PC-3 (cell line): ENCODE measurements at regions not wholly inside any gene's neighbourhood (a gene's known extent, or its start where the extent isn't known, plus 50 kb on each side); places are given as distances from the start of the nearest gene placed in this dataset.

Experiments
- ATAC-seq: fragments of 200-7000 bp; cut with Tn5 transposase; 2 replicates; pipeline ENCODE4 v1.9.1; 2020; ENCODE audit warnings: mild to moderate bottlenecking, moderate library complexity
- BruUV-seq: library from RNA; stranded (reverse); fragments of 400-500 nt; replicated peaks from 2 replicates; lab custom pipeline; 2021; lab: Mats Ljungman, UMichigan
- CTCF ChIA-PET: fragments of 300-600 bp; sonication (Branson Sonifier 250); formaldehyde crosslinking; loops from one replicate; lab custom pipeline; 2022; ENCODE audit warnings: antibody characterized with exemption; lab: Charles Lee
- POLR2A ChIA-PET: fragments of 300-600 bp; sonication (Branson Sonifier 250); formaldehyde crosslinking; loops from one replicate; lab custom pipeline; 2022; ENCODE audit warnings: antibody characterized with exemption; ENCODE audit not compliant: unreplicated experiment; lab: Charles Lee
- DNase-seq: peaks from one replicate; pipeline ENCODE4 v3.0.0-alpha.2; 2015
- H2AFZ ChIP-seq: fragments of 300-600 bp; sonication (generic); 2 replicates; pipeline ENCODE4 v1.6.0; 2016; ENCODE audit warnings: antibody characterized with exemption, low read length
- H3F3A ChIP-seq: fragments of 300-600 bp; sonication (generic); one replicate; pipeline ENCODE4 v1.6.0; 2017; ENCODE audit warnings: antibody characterized with exemption, low read length, control low read depth, mild to moderate bottlenecking; ENCODE audit not compliant: unreplicated experiment
- H3K27ac ChIP-seq: fragments of 300-600 bp; sonication (generic); 2 replicates; pipeline ENCODE4 v1.5.1; 2016; ENCODE audit warnings: mild to moderate bottlenecking, low read length
- H3K27me3 ChIP-seq: fragments of 300-600 bp; sonication (generic); 2 replicates; pipeline ENCODE4 v1.6.1; 2016; ENCODE audit warnings: low read length, mixed read lengths
- H3K36me3 ChIP-seq: fragments of 300-600 bp; sonication (generic); 2 replicates; pipeline ENCODE4 v1.6.1; 2016; ENCODE audit warnings: low read depth, mixed run types, low read length, mixed read lengths
- H3K4me1 ChIP-seq: fragments of 300-600 bp; sonication (generic); 2 replicates; pipeline ENCODE4 v1.5.1; 2016; ENCODE audit warnings: low read length; ENCODE audit not compliant: insufficient read depth
- H3K4me2 ChIP-seq: fragments of 300-600 bp; sonication (generic); 2 replicates; pipeline ENCODE4 v1.6.0; 2016; ENCODE audit warnings: low read length
- H3K4me3 ChIP-seq: fragments of 300-600 bp; sonication (generic); 2 replicates; pipeline ENCODE4 v1.5.1; 2016; ENCODE audit warnings: mild to moderate bottlenecking, low read length, mixed read lengths
- H3K79me2 ChIP-seq: fragments of 300-600 bp; sonication (generic); 2 replicates; pipeline ENCODE4 v1.6.1; 2017; ENCODE audit warnings: low read length, mixed read lengths
- H3K9ac ChIP-seq: fragments of 300-600 bp; sonication (generic); 2 replicates; pipeline ENCODE4 v1.6.0; 2016; ENCODE audit warnings: mild to moderate bottlenecking, low read length
- H3K9me2 ChIP-seq: fragments of 300-600 bp; sonication (generic); replicated peaks from 2 replicates; pipeline ENCODE4 v1.6.1; 2016; ENCODE audit warnings: mixed run types, low read length, mixed read lengths
- H3K9me3 ChIP-seq: fragments of 300-600 bp; sonication (generic); 2 replicates; pipeline ENCODE4 v1.6.1; 2016; ENCODE audit warnings: low read length, mixed read lengths
- H4K20me1 ChIP-seq: fragments of 300-600 bp; sonication (generic); 2 replicates; pipeline ENCODE4 v1.6.1; 2016; ENCODE audit warnings: low read length, mixed read lengths
- EZH2 ChIP-seq: fragments of 300-600 bp; sonication (generic); IDR thresholded peaks from one replicate; pipeline ENCODE4 v1.6.1; 2017; ENCODE audit warnings: antibody characterized with exemption, mild to moderate bottlenecking, low read length; ENCODE audit not compliant: unreplicated experiment
- EZH2phosphoT487 ChIP-seq: fragments of 300-600 bp; sonication (generic); IDR thresholded peaks from 2 replicates; pipeline ENCODE4 v1.6.1; 2018; ENCODE audit warnings: mild to moderate bottlenecking, antibody characterized with exemption, low read length, borderline replicate concordance
- intact Hi-C: fragments of 100-400 bp; cut with micrococcal nuclease; formaldehyde crosslinking; loops from 2 replicates; pipeline ENCODE4 v1.9.0; 2023
- TF ChIP-seq, protein P1 (sequence below): fragments of 300-600 bp; sonication (generic); conservative IDR thresholded peaks from 2 replicates; pipeline ENCODE4 v1.5.1; 2017; ENCODE audit warnings: antibody characterized with exemption, low read depth, mild to moderate bottlenecking, low read length

DNA sequence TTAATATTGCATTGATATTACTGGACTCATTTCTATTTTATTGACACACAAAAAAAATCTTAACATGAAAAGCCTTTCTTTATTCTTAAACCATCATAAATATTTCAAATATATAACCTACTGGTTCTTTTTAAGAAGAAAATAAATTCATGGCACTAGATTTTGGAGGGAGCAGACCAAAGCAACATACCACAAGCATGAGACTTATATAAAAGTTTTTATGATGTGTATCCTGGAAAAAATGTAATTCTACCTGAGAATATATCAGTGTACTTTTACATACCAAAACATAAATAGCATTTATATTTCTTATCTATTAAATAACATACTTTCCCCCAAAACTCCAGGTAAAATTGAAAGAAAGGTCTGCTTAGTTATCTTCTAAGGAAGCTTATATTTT lies 508.2 kb upstream of the SEMA3D start:
- TF ChIP-seq, protein P1, sequence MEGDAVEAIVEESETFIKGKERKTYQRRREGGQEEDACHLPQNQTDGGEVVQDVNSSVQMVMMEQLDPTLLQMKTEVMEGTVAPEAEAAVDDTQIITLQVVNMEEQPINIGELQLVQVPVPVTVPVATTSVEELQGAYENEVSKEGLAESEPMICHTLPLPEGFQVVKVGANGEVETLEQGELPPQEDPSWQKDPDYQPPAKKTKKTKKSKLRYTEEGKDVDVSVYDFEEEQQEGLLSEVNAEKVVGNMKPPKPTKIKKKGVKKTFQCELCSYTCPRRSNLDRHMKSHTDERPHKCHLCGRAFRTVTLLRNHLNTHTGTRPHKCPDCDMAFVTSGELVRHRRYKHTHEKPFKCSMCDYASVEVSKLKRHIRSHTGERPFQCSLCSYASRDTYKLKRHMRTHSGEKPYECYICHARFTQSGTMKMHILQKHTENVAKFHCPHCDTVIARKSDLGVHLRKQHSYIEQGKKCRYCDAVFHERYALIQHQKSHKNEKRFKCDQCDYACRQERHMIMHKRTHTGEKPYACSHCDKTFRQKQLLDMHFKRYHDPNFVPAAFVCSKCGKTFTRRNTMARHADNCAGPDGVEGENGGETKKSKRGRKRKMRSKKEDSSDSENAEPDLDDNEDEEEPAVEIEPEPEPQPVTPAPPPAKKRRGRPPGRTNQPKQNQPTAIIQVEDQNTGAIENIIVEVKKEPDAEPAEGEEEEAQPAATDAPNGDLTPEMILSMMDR, result no peak
- no peak for TF ChIP-seq EZH2
- TF ChIP-seq EZH2phosphoT487, result no peak
- intact Hi-C loops, result loop anchor here (1.0 to 2.0 kb wide), 2 partner anchors 25 to 54 kb away; no protein-coding TSS in a partner anchor
- DNase-seq (peak; percentile 64), ATAC-seq (peak; percentile 78)
- peaks cover 37% of the 10 kb centered on the region for H3K4me1 ChIP-seq
- H4K20me1 ChIP-seq, result no peaks in the 10 kb centered on the region
- 0 out of 2 replicates have a peak overlapping the region, but pooled peaks have one; percentile 32 for H3K9ac ChIP-seq
- H3K27me3 ChIP-seq, result no peaks in the 10 kb centered on the region
- peak overlapping the region; percentile 52 for H3K4me3 ChIP-seq
- H3K9me2 ChIP-seq, result no peaks in the 10 kb centered on the region
- CTCF ChIA-PET, result no interaction called here
- peak overlapping the region; percentile 85 for H3K27ac ChIP-seq
- H3K9me3 ChIP-seq, result no peaks in the 10 kb centered on the region
- no peak overlapping the region for H2AFZ ChIP-seq
- POLR2A ChIA-PET, result no interaction called here
- H3K4me2 ChIP-seq, result peak overlapping the region; percentile 84
- no peaks in the 10 kb centered on the region for H3F3A ChIP-seq
- H3K79me2 ChIP-seq, result no peaks in the 10 kb centered on the region
- BruUV-seq, result no TSS peak
- H3K36me3 ChIP-seq, result no peaks in the 10 kb centered on the region

DNA sequence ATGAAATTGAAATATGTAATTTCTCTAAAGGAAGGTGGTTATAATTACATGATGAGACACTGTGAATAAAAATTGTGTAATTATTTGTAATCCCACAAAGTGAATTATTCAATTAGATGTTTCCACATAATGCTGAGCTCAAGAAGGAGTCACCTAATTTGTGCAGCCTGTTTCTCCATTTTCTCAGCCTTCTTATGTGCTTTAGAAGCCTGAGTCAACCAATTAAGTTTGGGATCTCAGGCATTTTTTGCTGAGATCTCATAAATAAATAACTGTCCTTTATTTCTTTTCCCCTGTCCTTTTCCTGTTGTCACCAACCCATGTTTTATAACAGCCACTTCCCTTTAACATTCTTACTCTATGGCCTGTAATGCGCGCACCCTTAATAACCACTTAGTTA lies 506.5 kb upstream of the SEMA3D start:
- ChIA-PET CTCF (no interaction called here), POLR2A (no interaction called here)
- no peaks in the 10 kb centered on the region for H3K79me2 ChIP-seq
- no peak overlapping the region for H3K4me3 ChIP-seq
- BruUV-seq, result no TSS peak
- no peak for ATAC-seq
- TF ChIP-seq EZH2phosphoT487, result no peak
- TF ChIP-seq, protein P1, result no peak
- no peak for TF ChIP-seq EZH2
- no peak overlapping the region for H3K9ac ChIP-seq
- H4K20me1 ChIP-seq, result no peaks in the 10 kb centered on the region
- no peaks in the 10 kb centered on the region for H3K9me3 ChIP-seq
- H3F3A ChIP-seq, result no peaks in the 10 kb centered on the region
- DNase-seq, result no peak
- no peak overlapping the region for H3K27ac ChIP-seq
- no peak overlapping the region for H3K4me2 ChIP-seq
- peaks cover 37% of the 10 kb centered on the region for H3K4me1 ChIP-seq
- no peaks in the 10 kb centered on the region; the same call in 1 of the 2 replicates for H3K9me2 ChIP-seq
- no peaks in the 10 kb centered on the region for H3K27me3 ChIP-seq
- H3K36me3 ChIP-seq, result no peaks in the 10 kb centered on the region
- no peak overlapping the region for H2AFZ ChIP-seq
- intact Hi-C loops, result no loop called here

GRCh38 chr7:85688712-85689111 lies 501.9 kb upstream of the SEMA3D start:
- no peak overlapping the region for H3K4me3 ChIP-seq
- no peak overlapping the region for H3K27ac ChIP-seq
- H3F3A ChIP-seq, result no peaks in the 10 kb centered on the region
- BruUV-seq, result no TSS peak
- DNase-seq, result no peak
- ChIA-PET POLR2A (no interaction called here), CTCF (no interaction called here)
- H3K79me2 ChIP-seq, result no peaks in the 10 kb centered on the region
- ATAC-seq, result no peak
- no peaks in the 10 kb centered on the region for H3K9me3 ChIP-seq
- no peak overlapping the region for H3K9ac ChIP-seq
- H4K20me1 ChIP-seq, result no peaks in the 10 kb centered on the region
- no peaks in the 10 kb centered on the region for H3K27me3 ChIP-seq
- TF ChIP-seq EZH2phosphoT487 (no peak), EZH2 (no peak)
- TF ChIP-seq, protein P1, result no peak
- peaks cover under 1% of the 10 kb centered on the region; the same call in 1 of the 2 replicates for H3K4me1 ChIP-seq
- no peak overlapping the region for H2AFZ ChIP-seq
- no peaks in the 10 kb centered on the region for H3K36me3 ChIP-seq
- no peaks in the 10 kb centered on the region; the same call in 1 of the 2 replicates for H3K9me2 ChIP-seq
- intact Hi-C loops, result no loop called here
- H3K4me2 ChIP-seq, result no peak overlapping the region
